Stimulated activated CD4-positive, alpha-beta T cell treated with anti-CD3 and anti-CD28 coated beads, TNF-alpha, amount 100 ng/mL, for 4 hours (primary cell): ENCODE measurements at regions not wholly inside any gene's neighbourhood (a gene's known extent, or its start where the extent isn't known, plus 50 kb on each side); places are given as distances from the start of the nearest gene placed in this dataset.

ENCODE experiments used
- DNase-seq, 3 experiments: peaks; one replicate each; pipeline ENCODE4 v3.0.0-alpha.2; 2020; ENCODE audit warnings: low read depth in 3 of 3

GRCh38 chr2:150548527-150548926 lies 61.1 kb upstream of the RND3 start:
- DNase-seq: no peak

DNA sequence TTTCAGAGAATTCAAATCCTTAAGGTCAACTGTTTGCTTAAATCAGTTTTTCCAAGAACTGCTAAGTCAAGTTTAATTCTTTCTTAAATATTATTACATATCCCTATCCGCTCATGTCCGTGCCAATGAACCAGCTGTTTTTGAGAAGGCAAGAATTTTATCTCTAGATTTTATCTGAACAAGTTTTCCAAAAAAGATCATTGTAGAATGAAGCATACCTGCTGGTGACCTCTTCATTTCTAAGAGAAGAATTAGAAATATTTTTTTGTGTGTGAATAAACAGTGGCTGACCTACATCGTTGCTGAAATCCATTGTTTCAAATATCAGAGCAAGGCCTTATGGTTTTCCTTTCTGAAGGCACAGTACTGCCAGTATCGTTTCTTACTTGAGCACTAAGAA lies 58.4 kb upstream of the RND3 start:
- DNase-seq: no peak

GRCh38 chr2:150544731-150545130 lies 57.3 kb upstream of the RND3 start:
- no peak for DNase-seq

DNA sequence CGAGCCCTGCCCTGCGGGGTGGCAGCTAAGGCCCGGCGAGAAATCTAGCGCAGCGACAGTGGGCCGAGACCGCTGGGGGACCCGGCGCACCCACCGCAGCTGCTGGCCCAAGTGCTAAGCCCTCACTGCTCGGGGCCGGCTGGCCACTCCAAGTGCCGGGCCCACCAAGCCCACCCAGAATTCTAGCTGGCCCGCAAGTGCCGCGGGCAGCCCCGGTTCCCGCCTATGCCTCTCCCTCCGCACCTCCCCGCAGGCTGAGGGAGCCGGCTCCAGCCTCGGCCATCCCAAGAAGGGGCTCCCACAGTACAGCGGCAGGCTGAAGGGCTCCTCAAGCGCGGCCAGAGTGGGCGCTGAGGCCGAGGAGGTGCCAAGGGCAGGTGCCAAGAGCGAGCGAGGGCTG lies 55.2 kb upstream of the RND3 start:
- DNase-seq: no peak

GRCh38 chr2:150542172-150542571 lies 54.7 kb upstream of the RND3 start:
- no peak for DNase-seq

DNA sequence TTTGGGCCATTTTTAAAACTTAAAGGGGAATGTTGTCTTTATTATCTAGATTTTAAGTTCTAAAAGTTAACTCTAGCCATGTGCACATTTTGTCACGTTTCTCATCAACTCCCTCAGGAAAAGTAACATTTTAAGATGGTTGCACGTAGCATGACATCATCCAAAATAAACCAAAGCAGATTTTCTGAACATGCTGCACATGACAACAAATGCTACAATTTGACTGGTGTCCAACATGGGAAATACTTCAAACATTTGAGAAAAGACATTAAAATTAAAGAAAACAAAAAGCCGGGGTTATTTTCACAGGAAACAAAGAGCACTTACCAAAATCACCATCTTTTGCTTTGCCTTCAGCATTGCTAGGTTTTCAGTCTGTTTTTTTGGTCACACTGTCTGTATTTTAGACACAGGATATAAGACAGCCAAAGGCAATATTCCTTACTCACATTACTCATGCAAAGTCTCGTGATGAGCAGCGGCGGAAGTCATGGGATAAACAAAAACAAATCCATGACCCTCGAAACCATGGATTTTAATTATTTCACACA lies 51.3 kb upstream of the RND3 start:
- DNase-seq: no peak
